Astrocyte (in vitro differentiated cells and primary cell): ENCODE measurements at regions not wholly inside any gene's neighbourhood (a gene's known extent, or its start where the extent isn't known, plus 50 kb on each side); places are given as distances from the start of the nearest gene placed in this dataset.

Experiments
- DNase-seq: peaks from one replicate; pipeline ENCODE4 v3.0.0-alpha.2; 2010; ENCODE audit warnings: low read depth
- FAIRE-seq: peaks from 2 replicates; lab custom pipeline; 2011; peaks lifted over from hg19 to GRCh38; lab: Jason Lieb, UNC
- H2AFZ ChIP-seq: 2 replicates; pipeline ENCODE4 v1.6.0; 2012; ENCODE audit warnings: low read depth, low read length, inconsistent platforms
- H3K27ac ChIP-seq: 2 replicates; pipeline ENCODE4 v1.5.1; 2011; ENCODE audit warnings: low read depth, low read length, inconsistent platforms
- H3K27me3 ChIP-seq: 2 replicates; pipeline ENCODE4 v1.6.0; 2011; ENCODE audit warnings: low read length, inconsistent platforms; ENCODE audit not compliant: insufficient read depth
- H3K36me3 ChIP-seq: 2 replicates; pipeline ENCODE4 v1.5.1; 2011; ENCODE audit warnings: low read length, inconsistent platforms; ENCODE audit not compliant: insufficient read depth
- H3K4me1 ChIP-seq: 2 replicates; pipeline ENCODE4 v1.5.1; 2011; ENCODE audit warnings: low read length, inconsistent platforms; ENCODE audit not compliant: insufficient read depth
- H3K4me2 ChIP-seq: 2 replicates; pipeline ENCODE4 v1.6.0; 2012; ENCODE audit warnings: low read length, inconsistent platforms
- H3K4me3 ChIP-seq: 2 replicates; pipeline ENCODE4 v1.5.1; 2011; ENCODE audit warnings: low read depth, mild to moderate bottlenecking, low read length, inconsistent platforms; ENCODE audit not compliant: insufficient read depth
- H3K79me2 ChIP-seq: 2 replicates; pipeline ENCODE4 v1.6.0; 2012; ENCODE audit warnings: mild to moderate bottlenecking, low read length, inconsistent platforms; ENCODE audit not compliant: insufficient read depth
- H3K9ac ChIP-seq: 2 replicates; pipeline ENCODE4 v1.6.0; 2012; ENCODE audit warnings: mild to moderate bottlenecking, low read length, inconsistent platforms
- H3K9me3 ChIP-seq: 2 replicates; pipeline ENCODE4 v1.5.1; 2012; ENCODE audit warnings: low read depth, mild to moderate bottlenecking, low read length, inconsistent platforms; ENCODE audit not compliant: insufficient read depth
- H4K20me1 ChIP-seq: 2 replicates; pipeline ENCODE4 v1.6.0; 2012; ENCODE audit warnings: low read length, inconsistent platforms; ENCODE audit not compliant: insufficient read depth
- H3K27ac Mint-ChIP-seq: one replicate; pipeline ENCODE4 v1.8.0; 2021; ENCODE audit warnings: mild to moderate bottlenecking, mixed read lengths; ENCODE audit not compliant: unreplicated experiment
- H3K27me3 Mint-ChIP-seq: one replicate; pipeline ENCODE4 v1.8.0; 2021; ENCODE audit warnings: low read depth, mixed read lengths; ENCODE audit not compliant: unreplicated experiment
- H3K36me3 Mint-ChIP-seq: one replicate; pipeline ENCODE4 v1.8.0; 2021; ENCODE audit warnings: low read depth, mixed read lengths; ENCODE audit not compliant: unreplicated experiment
- H3K4me1 Mint-ChIP-seq: one replicate; pipeline ENCODE4 v1.8.0; 2021; ENCODE audit warnings: low read depth, mixed read lengths; ENCODE audit not compliant: unreplicated experiment
- H3K4me3 Mint-ChIP-seq: one replicate; pipeline ENCODE4 v1.8.0; 2021; ENCODE audit warnings: mild to moderate bottlenecking, moderate library complexity, mixed read lengths; ENCODE audit not compliant: unreplicated experiment
- H3K9me3 Mint-ChIP-seq: one replicate; pipeline ENCODE4 v1.8.0; 2021; ENCODE audit warnings: mild to moderate bottlenecking, mixed read lengths; ENCODE audit not compliant: unreplicated experiment
- CTCF ChIP-seq: IDR thresholded peaks from 2 replicates; pipeline ENCODE4 v1.5.1; 2011; ENCODE audit warnings: low read depth, mild to moderate bottlenecking, inconsistent platforms, low read length, moderate library complexity; ENCODE audit not compliant: insufficient read depth
- EZH2 ChIP-seq: IDR thresholded peaks from 2 replicates; pipeline ENCODE4 v1.6.1; 2012; ENCODE audit warnings: mild to moderate bottlenecking, low read length, inconsistent platforms; ENCODE audit not compliant: insufficient read depth

- H3K27me3 ChIP-seq = no peaks in the 10 kb centered on the region
- Mint-ChIP-seq H3K4me1 (no peaks in the 10 kb centered on the region), H3K36me3 (peaks cover 22% of the 10 kb centered on the region), H3K9me3 (peaks cover 18% of the 10 kb centered on the region), H3K4me3 (no peak overlapping the region), H3K27me3 (no peaks in the 10 kb centered on the region), H3K27ac (no peak overlapping the region)
- H3K4me2 ChIP-seq = no peak overlapping the region
- no peak for FAIRE-seq
- no peak overlapping the region for H2AFZ ChIP-seq
- H3K36me3 ChIP-seq = no peaks in the 10 kb centered on the region
- TF ChIP-seq EZH2 (no peak), CTCF (no peak)
- no peak overlapping the region for H3K4me3 ChIP-seq
- H4K20me1 ChIP-seq = no peaks in the 10 kb centered on the region
- H3K4me1 ChIP-seq = no peaks in the 10 kb centered on the region
- no peak for DNase-seq
- peaks cover 5% of the 10 kb centered on the region for H3K9me3 ChIP-seq
- H3K27ac ChIP-seq = no peak overlapping the region
- no peaks in the 10 kb centered on the region for H3K79me2 ChIP-seq
- no peak overlapping the region for H3K9ac ChIP-seq
Observed at GRCh38 chr3:134106580-134106979, 76.9 kb upstream of the SLCO2A1 start.

- Mint-ChIP-seq H3K4me1 (no peaks in the 10 kb centered on the region), H3K9me3 (peaks cover 21% of the 10 kb centered on the region), H3K27ac (no peak overlapping the region), H3K4me3 (no peak overlapping the region), H3K27me3 (no peaks in the 10 kb centered on the region), H3K36me3 (peaks cover 22% of the 10 kb centered on the region)
- H3K9ac ChIP-seq = no peak overlapping the region
- no peak for TF ChIP-seq CTCF
- TF ChIP-seq EZH2 = no peak
- H4K20me1 ChIP-seq = no peaks in the 10 kb centered on the region
- H3K79me2 ChIP-seq = no peaks in the 10 kb centered on the region
- H3K27me3 ChIP-seq = no peaks in the 10 kb centered on the region
- H3K4me3 ChIP-seq = no peak overlapping the region
- H3K9me3 ChIP-seq = peaks cover 5% of the 10 kb centered on the region
- no peak for DNase-seq
- H2AFZ ChIP-seq = no peak overlapping the region
- H3K27ac ChIP-seq = no peak overlapping the region
- H3K36me3 ChIP-seq = no peaks in the 10 kb centered on the region
- no peak overlapping the region for H3K4me2 ChIP-seq
- no peaks in the 10 kb centered on the region for H3K4me1 ChIP-seq
- FAIRE-seq = no peak
Observed at GRCh38 chr3:134105876-134106556, 76.3 kb upstream of the SLCO2A1 start.

- Histone ChIP-seq H3K4me1 (no peaks in the 10 kb centered on the region), H3K27ac (no peak overlapping the region), H3K9me3 (peaks cover 5% of the 10 kb centered on the region), H4K20me1 (no peaks in the 10 kb centered on the region), H3K36me3 (no peaks in the 10 kb centered on the region), H3K27me3 (no peaks in the 10 kb centered on the region), H3K79me2 (no peaks in the 10 kb centered on the region), H3K4me3 (no peak overlapping the region), H3K4me2 (no peak overlapping the region), H2AFZ (no peak overlapping the region), H3K9ac (no peak overlapping the region)
- FAIRE-seq (no peak), DNase-seq (no peak)
- H3K4me1 Mint-ChIP-seq = no peaks in the 10 kb centered on the region
- no peak overlapping the region for H3K4me3 Mint-ChIP-seq
- peaks cover under 1% of the 10 kb centered on the region for H3K27me3 Mint-ChIP-seq
- TF ChIP-seq CTCF (no peak), EZH2 (no peak)
- H3K9me3 Mint-ChIP-seq = peaks cover 29% of the 10 kb centered on the region
- peaks cover 23% of the 10 kb centered on the region for H3K36me3 Mint-ChIP-seq
- H3K27ac Mint-ChIP-seq = no peak overlapping the region
Observed at GRCh38 chr3:134104031-134104430, 74.3 kb upstream of the SLCO2A1 start.
